HG03139 (cell line): ENCODE measurements at regions not wholly inside any gene's neighbourhood (a gene's known extent, or its start where the extent isn't known, plus 50 kb on each side); places are given as distances from the start of the nearest gene placed in this dataset.
"Not testable (repeated sequence)": the region's sequence is repeated elsewhere in the genome, so short reads cannot be mapped to it uniquely, and the experiment has no call there.

ENCODE experiments used
- ATAC-seq: cut with Tn5 transposase; IDR thresholded peaks from one replicate; pipeline ENCODE4 v1.9.1; 2021; ENCODE audit not compliant: unreplicated experiment

DNA sequence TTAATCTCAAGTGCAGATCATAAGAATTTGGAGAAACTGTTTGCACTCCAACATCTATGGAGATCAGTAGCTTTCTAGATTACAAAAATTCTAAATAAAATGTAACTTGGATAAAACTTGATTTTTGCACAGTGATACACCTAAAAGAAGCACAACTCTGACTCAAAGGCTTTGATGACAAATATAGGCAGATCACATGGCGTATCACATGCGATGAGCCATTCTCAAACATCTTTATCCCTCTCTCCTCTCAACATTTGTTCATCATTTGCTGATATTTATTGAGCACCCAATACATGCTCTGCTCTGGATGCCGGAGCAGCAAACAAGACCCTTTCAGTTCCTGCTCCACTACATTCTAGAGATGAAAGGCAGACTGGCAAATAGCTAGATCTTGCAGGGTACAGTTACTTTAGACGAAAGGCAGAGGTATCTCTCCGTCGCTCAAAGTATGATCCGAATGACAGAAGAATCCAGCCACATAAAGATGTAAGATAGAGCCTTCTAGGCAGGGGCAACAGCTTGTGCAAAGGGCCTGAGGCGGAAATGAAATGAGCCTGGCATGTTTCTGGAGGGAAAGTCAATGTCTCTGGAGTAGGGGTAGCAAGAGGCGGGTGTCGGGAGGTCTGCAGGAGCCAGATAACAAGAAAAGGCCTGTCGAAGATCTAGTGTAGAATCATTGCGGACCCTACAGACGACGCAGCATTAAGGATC is 145.8 kb upstream of the ERRFI1 start:
- no peak for ATAC-seq

DNA sequence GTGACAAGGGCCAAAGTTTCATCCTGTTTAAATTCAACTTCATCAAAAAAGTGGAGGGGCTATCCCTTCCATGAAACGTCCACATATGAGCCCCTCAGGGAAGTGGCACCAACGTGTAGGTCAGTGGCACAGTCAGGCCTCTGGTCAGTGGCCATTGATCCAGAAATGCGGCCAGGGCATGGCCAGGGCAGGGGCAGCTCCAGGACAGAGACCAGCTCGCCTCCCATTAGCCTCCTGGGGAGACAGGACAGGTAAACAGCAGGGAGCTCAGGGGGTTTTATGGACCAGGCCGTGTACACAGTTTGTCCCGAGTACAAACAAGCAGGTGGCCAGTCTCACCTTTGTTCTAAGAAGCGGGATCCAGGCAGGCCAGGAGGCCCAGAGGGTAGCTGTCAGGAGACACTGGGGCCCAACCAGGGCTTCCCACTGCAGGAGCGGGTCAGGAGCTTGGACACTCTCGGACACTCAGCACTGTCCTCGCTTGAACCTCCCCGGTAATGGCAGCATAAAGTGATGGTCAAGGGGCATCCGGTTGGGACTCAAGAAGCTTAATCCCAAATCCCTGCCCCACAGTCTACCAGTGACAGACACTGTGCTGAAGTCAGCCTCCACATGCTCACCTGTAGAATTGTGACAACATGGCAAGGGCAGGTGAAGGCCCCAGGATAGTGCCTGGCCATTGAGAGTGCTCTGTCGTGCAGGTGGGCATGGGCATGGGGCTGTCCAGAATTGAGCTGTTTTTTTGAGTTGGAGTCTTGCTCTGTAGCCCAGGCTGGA is 144.1 kb upstream of the ERRFI1 start:
- no peak for ATAC-seq

DNA sequence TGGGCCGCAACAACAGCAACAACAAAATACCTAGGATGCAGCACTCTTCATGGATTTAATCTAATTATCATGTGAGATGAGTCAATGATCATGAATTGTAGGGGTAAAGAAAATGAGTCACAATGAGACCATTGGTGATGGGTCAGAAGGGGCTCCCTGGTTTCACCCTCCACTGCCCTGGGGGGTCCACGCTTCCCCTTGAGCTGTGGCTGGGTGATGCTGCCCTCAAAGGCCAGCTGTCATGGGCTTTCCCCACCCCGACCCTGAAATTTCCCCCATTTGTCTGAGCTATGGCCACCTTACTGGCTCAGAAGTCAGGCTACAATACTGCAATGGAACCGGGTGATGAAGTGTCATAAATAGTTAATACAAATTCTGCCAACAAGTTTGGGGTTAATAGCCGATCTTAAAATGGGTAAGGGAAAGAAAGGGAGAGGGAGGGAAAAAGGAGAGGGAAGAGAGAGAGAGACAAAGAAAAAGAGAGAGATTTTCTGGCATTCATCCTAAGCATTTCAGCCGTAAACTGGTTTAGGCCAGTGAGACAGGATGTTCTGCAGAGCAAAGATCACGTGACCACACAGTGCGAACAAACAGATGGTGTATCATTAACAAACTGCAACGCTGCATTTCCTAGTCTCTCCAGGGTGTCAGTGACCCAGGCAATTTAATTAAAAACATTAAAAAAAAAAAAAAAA is 143.4 kb upstream of the ERRFI1 start:
- ATAC-seq: no peak

GRCh38 chr1:8167936-8168335 is 141.8 kb upstream of the ERRFI1 start:
- ATAC-seq: no peak

DNA sequence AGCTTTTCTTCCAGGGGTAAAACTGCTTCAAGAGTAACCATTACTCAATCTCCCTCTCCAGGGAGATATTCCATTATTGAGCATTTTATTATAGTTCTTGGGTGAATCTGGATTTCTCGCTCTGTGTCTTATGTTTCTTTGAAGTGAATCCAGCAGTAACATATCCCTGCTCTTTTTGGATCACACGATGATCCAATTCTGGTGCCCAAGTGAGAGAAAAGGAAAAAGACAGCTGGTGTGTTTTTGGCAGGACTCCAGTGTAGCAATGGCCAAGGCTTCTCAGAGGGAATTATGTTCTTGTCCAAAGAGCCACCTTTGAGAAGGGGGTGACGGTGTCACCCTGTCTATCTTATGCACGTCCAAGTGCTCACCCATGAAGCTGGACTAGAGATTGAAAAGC is 140.3 kb upstream of the ERRFI1 start:
- no peak for ATAC-seq

GRCh38 chr1:8165595-8166360 is 139.7 kb upstream of the ERRFI1 start:
- ATAC-seq: no peak

DNA sequence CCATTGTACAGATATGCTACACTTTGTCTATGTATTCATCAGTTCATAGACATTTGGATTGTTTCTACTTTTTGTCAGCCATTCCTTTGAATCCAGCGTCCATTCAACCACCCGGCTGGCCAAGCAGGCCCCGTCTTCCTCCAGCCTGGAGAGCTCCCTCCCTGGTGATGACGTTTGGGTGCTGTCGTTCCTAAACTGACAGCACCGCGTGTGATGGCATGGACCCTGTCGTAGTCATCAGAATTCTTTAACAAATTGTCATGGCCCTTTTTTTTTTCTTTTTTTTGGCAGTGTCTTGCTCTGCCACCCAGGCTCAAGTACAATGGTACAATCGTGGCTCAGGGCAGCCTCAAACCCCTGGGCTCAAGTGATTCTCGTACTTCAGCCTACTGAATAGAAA is 138.6 kb upstream of the ERRFI1 start:
- ATAC-seq: no peak

DNA sequence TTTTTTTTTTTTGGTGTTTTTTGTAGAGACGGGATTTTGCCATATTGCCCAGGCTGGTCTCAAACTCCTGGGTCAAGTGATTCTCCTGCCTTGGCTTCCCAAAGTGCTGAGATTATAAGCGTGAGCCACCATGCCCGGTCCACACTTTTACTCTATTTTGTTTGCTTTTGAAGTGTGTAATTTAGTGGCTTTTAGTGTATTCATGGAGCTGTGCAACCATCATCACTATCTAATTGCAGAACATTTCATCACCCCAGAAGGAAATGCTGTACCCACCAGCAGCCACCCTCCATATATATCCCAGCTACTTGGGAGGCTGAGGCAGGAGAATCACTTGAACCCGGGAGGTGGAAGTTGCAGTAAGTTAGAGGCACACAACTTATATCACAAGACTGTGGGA is 136.9 kb upstream of the ERRFI1 start:
- no peak for ATAC-seq

DNA sequence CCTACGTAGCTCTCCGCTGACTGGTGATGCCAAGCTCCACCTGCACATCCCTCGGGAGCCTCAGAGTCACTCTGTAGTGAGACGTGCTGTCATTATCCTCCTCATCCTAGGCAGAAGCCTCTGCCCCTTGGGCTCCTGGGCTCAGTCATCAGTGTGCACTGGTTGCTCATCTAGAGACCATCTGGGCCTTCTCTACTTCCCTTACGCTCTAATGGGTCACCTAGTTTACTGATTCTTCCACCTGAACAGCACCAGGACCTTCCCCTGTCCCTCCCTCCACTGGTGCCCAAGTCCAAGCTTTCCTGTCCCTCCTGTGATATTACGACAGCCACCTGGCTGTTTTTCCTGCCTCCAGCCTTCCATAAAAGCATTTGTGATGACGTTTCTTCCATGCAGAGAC is 136.1 kb upstream of the ERRFI1 start:
- ATAC-seq: no peak

DNA sequence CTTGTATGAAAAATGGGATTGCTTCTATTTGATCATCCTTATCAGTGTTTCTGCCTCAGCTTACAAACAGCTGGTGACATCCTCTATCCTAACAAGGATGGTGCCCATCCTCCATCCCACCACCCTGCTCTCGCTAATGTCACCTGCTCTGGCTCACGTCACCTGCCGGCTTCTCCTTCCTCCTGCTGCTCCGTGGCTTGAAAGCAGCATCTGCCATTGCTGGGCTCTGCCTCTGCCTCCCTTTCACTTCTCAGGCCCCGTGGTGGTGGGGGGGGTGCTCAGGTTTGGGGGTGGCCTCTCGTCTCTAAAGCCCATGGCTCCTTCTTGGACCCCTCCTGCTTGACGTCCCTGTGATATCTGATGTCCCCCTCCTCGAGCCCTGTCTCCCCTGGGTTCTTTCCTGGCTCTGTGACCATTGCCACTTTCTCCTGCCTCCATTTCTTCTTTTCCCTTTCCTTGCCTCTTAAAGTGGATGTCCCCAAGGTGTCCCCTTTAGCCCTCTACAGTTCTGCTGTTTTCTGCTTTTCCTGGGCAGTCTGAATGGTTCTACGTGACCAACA is 135.5 kb upstream of the ERRFI1 start:
- no peak for ATAC-seq

DNA sequence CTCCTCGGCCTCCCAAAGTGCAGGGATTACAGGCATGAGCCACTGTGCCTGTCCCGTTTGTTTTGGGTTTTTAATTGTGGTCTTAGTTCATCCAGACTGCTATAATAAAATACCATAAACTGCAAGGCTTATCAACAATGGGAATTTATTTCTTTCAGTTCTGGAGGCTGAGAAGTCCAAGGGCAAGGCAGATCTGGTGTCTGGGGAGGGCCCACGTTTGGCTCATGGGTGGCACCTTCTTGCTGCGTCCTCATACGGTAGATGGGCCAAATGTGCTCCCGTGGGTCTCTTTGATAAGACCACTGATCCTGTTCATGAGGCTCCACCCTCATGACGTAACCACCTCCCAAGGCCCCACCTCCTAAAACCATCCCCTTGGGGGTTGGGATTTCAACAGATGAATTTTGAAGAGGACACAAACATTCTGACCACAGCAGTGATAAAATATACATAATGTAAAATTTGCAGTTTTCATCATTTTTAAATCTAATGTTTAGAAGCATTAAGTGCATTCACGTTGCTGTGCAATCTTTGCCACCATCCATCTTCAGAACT is 133.4 kb upstream of the ERRFI1 start:
- no peak for ATAC-seq

GRCh38 chr1:8158995-8159394 is 132.9 kb upstream of the ERRFI1 start:
- no peak for ATAC-seq

- no peak for ATAC-seq
Observed at GRCh38 chr1:8157765-8158164, 131.7 kb upstream of the ERRFI1 start.

GRCh38 chr1:8155528-8156186 is 129.5 kb upstream of the ERRFI1 start:
- ATAC-seq: no peak

GRCh38 chr1:8154621-8155052 is 128.5 kb upstream of the ERRFI1 start:
- no peak for ATAC-seq

DNA sequence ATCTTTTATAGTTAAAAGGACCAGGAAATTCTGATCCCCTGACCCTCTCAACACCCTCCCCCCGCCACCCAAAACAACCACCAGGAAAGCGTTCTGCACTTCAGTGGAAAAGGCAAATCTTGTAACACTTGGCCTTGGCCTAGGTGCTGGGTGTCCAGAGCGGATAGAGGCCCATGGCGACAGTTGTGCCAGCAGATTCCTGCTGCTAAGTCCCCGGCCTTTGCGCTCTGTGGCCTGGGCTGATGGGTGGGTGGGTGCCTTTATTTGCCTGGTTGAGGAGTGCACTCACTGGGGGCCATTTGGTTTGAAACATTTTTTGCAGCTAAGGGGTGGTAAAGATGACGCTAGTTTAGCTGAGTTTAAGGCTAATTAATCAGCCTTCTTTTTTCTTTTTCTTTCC is 127.9 kb upstream of the ERRFI1 start:
- no peak for ATAC-seq

DNA sequence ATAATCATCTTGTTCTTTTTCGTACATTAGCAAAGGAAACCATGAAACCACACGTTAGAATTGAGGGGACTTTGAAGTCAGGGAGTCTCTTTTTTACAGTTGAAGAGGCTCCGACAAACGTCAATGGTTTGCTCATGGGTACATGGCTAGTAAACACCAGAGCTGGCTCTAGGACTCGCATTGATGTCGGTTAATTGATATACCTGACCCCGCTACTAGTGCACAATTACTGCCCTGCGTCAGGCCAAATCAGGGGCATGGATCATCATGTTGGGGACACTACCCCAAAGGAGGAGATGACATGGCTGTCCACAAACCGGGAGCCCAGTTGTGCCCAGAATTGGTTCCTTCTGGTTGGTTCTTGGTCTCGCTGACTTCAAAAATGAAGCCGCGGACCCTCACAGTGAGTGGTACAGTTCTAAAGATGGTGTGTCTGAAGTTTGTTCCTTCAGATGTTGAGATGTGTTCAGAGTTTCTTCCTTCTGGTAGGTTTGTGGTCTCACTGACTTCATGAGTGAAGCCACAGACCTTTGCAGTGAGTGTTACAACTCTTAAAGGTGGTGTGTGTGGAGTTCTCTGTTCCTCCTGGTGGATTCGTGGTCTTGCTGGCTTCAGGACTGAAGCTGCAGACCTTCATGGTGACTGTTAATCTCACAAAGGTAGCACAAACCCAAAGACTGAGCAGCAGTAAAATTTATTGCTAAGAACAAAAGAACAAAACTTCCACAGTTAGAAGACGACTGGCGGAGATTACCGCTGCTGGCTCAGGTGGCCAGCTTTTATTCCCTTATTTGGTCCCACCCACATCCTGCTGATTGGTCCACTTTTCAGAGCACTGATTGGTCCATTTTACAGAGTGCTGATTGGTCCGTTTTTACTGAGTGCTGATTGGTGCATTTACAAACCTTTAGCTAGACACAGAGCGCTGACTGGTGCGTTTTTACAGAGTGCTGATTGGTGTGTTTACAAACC is 126.9 kb upstream of the ERRFI1 start:
- no peak for ATAC-seq

DNA sequence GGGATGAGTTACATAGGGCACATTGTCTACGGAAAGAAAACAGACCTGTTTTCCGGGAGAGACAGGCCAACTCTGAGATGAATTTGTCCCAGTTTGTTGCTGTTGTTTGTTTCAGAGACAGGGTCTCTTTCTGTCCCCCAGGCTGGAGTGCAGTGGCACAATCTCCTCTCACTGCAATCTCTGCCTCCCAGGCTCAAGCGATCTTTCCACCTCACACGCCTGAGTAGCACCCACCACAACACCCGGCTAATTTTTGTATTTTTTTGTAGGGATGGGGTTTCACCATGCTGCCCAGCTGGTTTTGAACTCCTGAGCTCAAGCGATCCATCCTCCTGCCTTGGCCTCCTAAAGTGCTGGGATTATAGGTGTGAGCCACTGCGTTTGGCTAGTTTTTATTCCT is 125.5 kb upstream of the ERRFI1 start:
- no peak for ATAC-seq

DNA sequence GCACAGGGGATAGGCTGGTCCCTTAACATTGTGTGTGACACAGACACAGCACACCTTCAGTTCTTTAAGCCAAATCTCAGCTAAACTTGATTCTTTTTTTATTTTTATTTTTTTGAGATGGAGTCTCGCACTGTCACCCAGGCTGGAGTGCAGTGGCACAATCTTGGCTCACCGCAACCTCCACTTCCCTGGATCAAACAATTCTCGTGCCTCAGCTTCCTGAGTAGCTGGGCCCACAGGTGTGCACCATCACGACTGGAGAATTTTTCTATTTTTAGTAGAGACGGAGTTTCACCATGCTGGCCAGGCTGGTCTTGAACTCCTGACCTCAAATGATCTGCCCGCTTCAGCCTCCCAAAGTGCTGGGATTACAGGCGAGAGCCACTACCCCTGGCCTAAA is 123.6 kb upstream of the ERRFI1 start:
- not testable (repeated sequence) for ATAC-seq
